HepG2 (cell line): ENCODE measurements at regions not wholly inside any gene's neighbourhood (a gene's known extent, or its start where the extent isn't known, plus 50 kb on each side); places are given as distances from the start of the nearest gene placed in this dataset.

Experiments used
- ATAC-seq: fragments of 200-7000 bp; cut with Tn5 transposase; 3 replicates; pipeline ENCODE4 v1.9.1; 2020; ENCODE audit warnings: mild to moderate bottlenecking, moderate library complexity
- BruUV-seq: library from RNA; stranded (reverse); fragments of 400-500 nt; replicated peaks from 2 replicates; lab custom pipeline; 2021; lab: Mats Ljungman, UMichigan
- CTCF ChIA-PET: fragments of 300-600 bp; formaldehyde crosslinking; extraction: SDS; loops from one replicate; lab custom pipeline; 2021; ENCODE audit warnings: low total read pairs, inconsistent platforms, low intra/inter-chr PET ratio; lab: Yijun Ruan, JAX
- POLR2A ChIA-PET: fragments of 350-600 bp; sonication (Branson Sonifier 250); formaldehyde crosslinking; loops from one replicate; lab custom pipeline; 2020; ENCODE audit warnings: antibody characterized with exemption, inconsistent platforms; lab: Yijun Ruan, JAX
- DNase-seq: peaks from one replicate; pipeline ENCODE4 v3.0.0-alpha.2; 2015; ENCODE audit warnings: low spot score
- FAIRE-seq: peaks from 3 replicates; lab custom pipeline; 2011; peaks lifted over from hg19 to GRCh38; lab: Jason Lieb, UNC
- H2AFZ ChIP-seq: one replicate; pipeline ENCODE4 v1.6.1; 2011; ENCODE audit warnings: low read length, inconsistent platforms
- H3K27ac ChIP-seq: fragments of 300-600 bp; 3 replicates; pipeline ENCODE4 v1.8.0; 2011; ENCODE audit warnings: mixed run types, mild to moderate bottlenecking, mixed read lengths, low read length, inconsistent platforms; ENCODE audit not compliant: insufficient read depth; ENCODE audit errors: extremely low read length
- H3K27me3 ChIP-seq, 2 experiments: fragments of 200-600 bp in 1 of 2; 2 replicates in 1 of 2; 3 replicates in 1 of 2; pipeline versions ENCODE4 v1.6.0 to v1.8.0; 2011; ENCODE audit warnings: low read length in 2 of 2, mild to moderate bottlenecking in 2 of 2, moderate library complexity in 2 of 2, inconsistent platforms in 1 of 2; ENCODE audit not compliant: insufficient read depth in 2 of 2, control insufficient read depth in 1 of 2
- H3K36me3 ChIP-seq, 2 experiments: fragments of 200-600 bp in 1 of 2; replicated peaks in 1 of 2; 2 replicates in 1 of 2; 3 replicates in 1 of 2; pipeline versions ENCODE4 v1.5.1 to v1.8.0; 2011; ENCODE audit warnings: low read length in 2 of 2, inconsistent platforms in 1 of 2; ENCODE audit not compliant: insufficient read depth in 2 of 2, control insufficient read depth in 1 of 2
- H3K4me1 ChIP-seq: 2 replicates; pipeline ENCODE4 v1.5.1; 2012; ENCODE audit warnings: low read length, inconsistent platforms; ENCODE audit not compliant: insufficient read depth
- H3K4me2 ChIP-seq: 2 replicates; pipeline ENCODE4 v1.6.0; 2011; ENCODE audit warnings: low read depth, low read length, inconsistent platforms
- H3K4me3 ChIP-seq, 3 experiments: fragments of 200-600 bp in 1 of 3; sonication (generic), shearing (Covaris generic) in 1 of 3; replicated peaks in 1 of 3; 2 replicates each; pipeline ENCODE4 v1.5.1; 2011 to 2016; ENCODE audit warnings: low read length in 3 of 3, inconsistent platforms in 2 of 3, low read depth in 2 of 3, mild to moderate bottlenecking in 2 of 3, control low read depth in 1 of 3, mixed read lengths in 1 of 3; ENCODE audit not compliant: insufficient read depth in 1 of 3
- H3K79me2 ChIP-seq: one replicate; pipeline ENCODE4 v1.6.1; 2011; ENCODE audit warnings: low read length, inconsistent platforms; ENCODE audit not compliant: insufficient read depth
- H3K9ac ChIP-seq: 2 replicates; pipeline ENCODE4 v1.6.0; 2011; ENCODE audit warnings: mild to moderate bottlenecking, low read depth, low read length, inconsistent platforms; ENCODE audit not compliant: insufficient read depth
- H3K9me3 ChIP-seq: 2 replicates; pipeline ENCODE4 v1.5.1; 2012; ENCODE audit warnings: mild to moderate bottlenecking, low read length
- H4K20me1 ChIP-seq: 2 replicates; pipeline ENCODE4 v1.6.0; 2011; ENCODE audit warnings: inconsistent platforms, mild to moderate bottlenecking, low read length, moderate library complexity; ENCODE audit not compliant: insufficient read depth
- DR1 ChIP-seq: sonication (generic); formaldehyde crosslinking; IDR thresholded peaks from 2 replicates; pipeline ENCODE4 v1.8.0; 2021; ENCODE audit warnings: mild to moderate bottlenecking, missing genetic modification reagents, inconsistent platforms
- ETV6 ChIP-seq: sonication (generic); formaldehyde crosslinking; conservative IDR thresholded peaks from 2 replicates; pipeline ENCODE4 v1.4.0; 2020; ENCODE audit warnings: missing genetic modification reagents
- NFKBIZ ChIP-seq: IDR thresholded peaks from 2 replicates; pipeline ENCODE4 v1.6.1; 2018; ENCODE audit warnings: missing genetic modification reagents, missing compliant biosample characterization
- RNF219 ChIP-seq: sonication (generic); formaldehyde crosslinking; IDR thresholded peaks from 2 replicates; pipeline ENCODE4 v1.5.0; 2020; ENCODE audit warnings: mild to moderate bottlenecking, missing genetic modification reagents
- SNAPC2 ChIP-seq: sonication (generic); formaldehyde crosslinking; IDR thresholded peaks from 2 replicates; pipeline ENCODE4 v1.8.1; 2022; ENCODE audit warnings: mild to moderate bottlenecking, missing genetic modification reagents
- THYN1 ChIP-seq: sonication (generic); formaldehyde crosslinking; IDR thresholded peaks from 2 replicates; pipeline ENCODE4 v1.8.1; 2023; ENCODE audit warnings: low read depth, mild to moderate bottlenecking, moderate library complexity, missing genetic modification reagents, borderline replicate concordance
- ZBTB7B ChIP-seq: sonication (generic); formaldehyde crosslinking; IDR thresholded peaks from 2 replicates; pipeline ENCODE4 v1.4.0; 2020; ENCODE audit warnings: missing genetic modification reagents
- ZMYM3 ChIP-seq: sonication (generic); formaldehyde crosslinking; IDR thresholded peaks from 2 replicates; pipeline ENCODE4 v1.5.1; 2020; ENCODE audit warnings: mild to moderate bottlenecking, missing genetic modification reagents
- ZNF333 ChIP-seq: sonication (generic); formaldehyde crosslinking; IDR thresholded peaks from 2 replicates; pipeline ENCODE4 v1.4.0; 2020; ENCODE audit warnings: mild to moderate bottlenecking, missing genetic modification reagents, borderline replicate concordance
- ZNF350 ChIP-seq: sonication (generic); formaldehyde crosslinking; IDR thresholded peaks from 2 replicates; pipeline ENCODE4 v1.4.0; 2020; ENCODE audit warnings: mild to moderate bottlenecking, low read depth, missing genetic modification reagents, borderline replicate concordance
- ZNF883 ChIP-seq: sonication (generic); formaldehyde crosslinking; IDR thresholded peaks from 2 replicates; pipeline ENCODE4 v1.5.1; 2020; ENCODE audit warnings: mild to moderate bottlenecking, missing genetic modification reagents; ENCODE audit errors: not compliant biosample characterization
- ZSCAN9 ChIP-seq: IDR thresholded peaks from 2 replicates; pipeline ENCODE4 v1.6.1; 2016; ENCODE audit warnings: borderline replicate concordance
- in situ Hi-C: cut with HindIII; loops from 2 replicates; pipeline ENCODE4 v1.10.0; 2017; ENCODE audit warnings: low pct_unique_long_range_greater_than_20kb; ENCODE audit not compliant: extremely low pct_ligation_motif_present
- intact Hi-C: fragments of 100-400 bp; cut with micrococcal nuclease; formaldehyde crosslinking; loops from one replicate; pipeline ENCODE4 v1.10.0; 2022; ENCODE audit not compliant: unreplicated experiment
- TF ChIP-seq, protein P1 (sequence below): sonication (generic); formaldehyde crosslinking; IDR thresholded peaks from 2 replicates; pipeline ENCODE4 v1.9.0; 2021; ENCODE audit warnings: mild to moderate bottlenecking, missing genetic modification reagents
- TF ChIP-seq, protein P2 (sequence below): sonication (generic); formaldehyde crosslinking; IDR thresholded peaks from 2 replicates; pipeline ENCODE4 v1.5.0; 2020; ENCODE audit warnings: missing genetic modification reagents
- TF ChIP-seq, protein P3 (sequence below): sonication (generic); formaldehyde crosslinking; IDR thresholded peaks from 2 replicates; pipeline ENCODE4 v1.4.0; 2020; ENCODE audit warnings: missing genetic modification reagents

- Histone ChIP-seq H3K4me1 (no peaks in the 10 kb centered on the region), H2AFZ (no peak overlapping the region), H3K79me2 (no peaks in the 10 kb centered on the region), H4K20me1 (no peaks in the 10 kb centered on the region), H3K27me3 (no peaks in the 10 kb centered on the region), H3K36me3 (no peaks in the 10 kb centered on the region), H3K9ac (no peak overlapping the region), H3K27ac (no peak overlapping the region), H3K4me3 (no peak overlapping the region), H3K4me2 (no peak overlapping the region), H3K9me3 (peaks cover 96% of the 10 kb centered on the region)
- POLR2A ChIA-PET = no interaction called here
- DNase-seq (no peak), ATAC-seq (no peak), FAIRE-seq (no peak)
- no TSS peak for BruUV-seq
- CTCF ChIA-PET = no interaction called here
- intact Hi-C loops = no loop called here
- in situ Hi-C loops = no loop called here
- no peak for TF ChIP-seq ZMYM3 (CRISPR knock-in tag)
- no peak for TF ChIP-seq RNF219
- no peak for TF ChIP-seq ZNF333 (CRISPR knock-in tag)
- no peak for TF ChIP-seq ETV6 (CRISPR knock-in tag)
- no peak for TF ChIP-seq ZSCAN9 (CRISPR knock-in tag)
- no peak for TF ChIP-seq DR1 (CRISPR knock-in tag)
- TF ChIP-seq, protein P1, sequence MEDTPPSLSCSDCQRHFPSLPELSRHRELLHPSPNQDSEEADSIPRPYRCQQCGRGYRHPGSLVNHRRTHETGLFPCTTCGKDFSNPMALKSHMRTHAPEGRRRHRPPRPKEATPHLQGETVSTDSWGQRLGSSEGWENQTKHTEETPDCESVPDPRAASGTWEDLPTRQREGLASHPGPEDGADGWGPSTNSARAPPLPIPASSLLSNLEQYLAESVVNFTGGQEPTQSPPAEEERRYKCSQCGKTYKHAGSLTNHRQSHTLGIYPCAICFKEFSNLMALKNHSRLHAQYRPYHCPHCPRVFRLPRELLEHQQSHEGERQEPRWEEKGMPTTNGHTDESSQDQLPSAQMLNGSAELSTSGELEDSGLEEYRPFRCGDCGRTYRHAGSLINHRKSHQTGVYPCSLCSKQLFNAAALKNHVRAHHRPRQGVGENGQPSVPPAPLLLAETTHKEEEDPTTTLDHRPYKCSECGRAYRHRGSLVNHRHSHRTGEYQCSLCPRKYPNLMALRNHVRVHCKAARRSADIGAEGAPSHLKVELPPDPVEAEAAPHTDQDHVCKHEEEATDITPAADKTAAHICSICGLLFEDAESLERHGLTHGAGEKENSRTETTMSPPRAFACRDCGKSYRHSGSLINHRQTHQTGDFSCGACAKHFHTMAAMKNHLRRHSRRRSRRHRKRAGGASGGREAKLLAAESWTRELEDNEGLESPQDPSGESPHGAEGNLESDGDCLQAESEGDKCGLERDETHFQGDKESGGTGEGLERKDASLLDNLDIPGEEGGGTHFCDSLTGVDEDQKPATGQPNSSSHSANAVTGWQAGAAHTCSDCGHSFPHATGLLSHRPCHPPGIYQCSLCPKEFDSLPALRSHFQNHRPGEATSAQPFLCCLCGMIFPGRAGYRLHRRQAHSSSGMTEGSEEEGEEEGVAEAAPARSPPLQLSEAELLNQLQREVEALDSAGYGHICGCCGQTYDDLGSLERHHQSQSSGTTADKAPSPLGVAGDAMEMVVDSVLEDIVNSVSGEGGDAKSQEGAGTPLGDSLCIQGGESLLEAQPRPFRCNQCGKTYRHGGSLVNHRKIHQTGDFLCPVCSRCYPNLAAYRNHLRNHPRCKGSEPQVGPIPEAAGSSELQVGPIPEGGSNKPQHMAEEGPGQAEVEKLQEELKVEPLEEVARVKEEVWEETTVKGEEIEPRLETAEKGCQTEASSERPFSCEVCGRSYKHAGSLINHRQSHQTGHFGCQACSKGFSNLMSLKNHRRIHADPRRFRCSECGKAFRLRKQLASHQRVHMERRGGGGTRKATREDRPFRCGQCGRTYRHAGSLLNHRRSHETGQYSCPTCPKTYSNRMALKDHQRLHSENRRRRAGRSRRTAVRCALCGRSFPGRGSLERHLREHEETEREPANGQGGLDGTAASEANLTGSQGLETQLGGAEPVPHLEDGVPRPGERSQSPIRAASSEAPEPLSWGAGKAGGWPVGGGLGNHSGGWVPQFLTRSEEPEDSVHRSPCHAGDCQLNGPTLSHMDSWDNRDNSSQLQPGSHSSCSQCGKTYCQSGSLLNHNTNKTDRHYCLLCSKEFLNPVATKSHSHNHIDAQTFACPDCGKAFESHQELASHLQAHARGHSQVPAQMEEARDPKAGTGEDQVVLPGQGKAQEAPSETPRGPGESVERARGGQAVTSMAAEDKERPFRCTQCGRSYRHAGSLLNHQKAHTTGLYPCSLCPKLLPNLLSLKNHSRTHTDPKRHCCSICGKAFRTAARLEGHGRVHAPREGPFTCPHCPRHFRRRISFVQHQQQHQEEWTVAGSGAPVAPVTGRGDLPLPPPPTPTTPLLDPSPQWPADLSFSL (CRISPR knock-in tag) = no peak
- TF ChIP-seq, protein P2, sequence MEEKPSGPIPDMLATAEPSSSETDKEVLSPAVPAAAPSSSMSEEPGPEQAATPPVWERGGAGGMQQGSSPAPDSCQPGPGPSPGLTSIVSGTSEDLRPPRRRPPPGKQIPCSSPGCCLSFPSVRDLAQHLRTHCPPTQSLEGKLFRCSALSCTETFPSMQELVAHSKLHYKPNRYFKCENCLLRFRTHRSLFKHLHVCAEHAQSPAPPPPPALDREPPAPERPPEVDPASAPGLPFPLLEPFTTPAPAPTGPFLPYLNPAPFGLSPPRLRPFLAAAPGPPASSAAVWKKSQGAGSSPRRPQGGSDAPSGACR (CRISPR knock-in tag) = no peak
- TF ChIP-seq ZBTB7B (CRISPR knock-in tag) = no peak
- TF ChIP-seq ZNF350 (CRISPR knock-in tag) = no peak
- TF ChIP-seq SNAPC2 (CRISPR knock-in tag) = no peak
- TF ChIP-seq NFKBIZ (CRISPR knock-in tag) = no peak
- TF ChIP-seq THYN1 (CRISPR knock-in tag) = no peak
- TF ChIP-seq, protein P3, sequence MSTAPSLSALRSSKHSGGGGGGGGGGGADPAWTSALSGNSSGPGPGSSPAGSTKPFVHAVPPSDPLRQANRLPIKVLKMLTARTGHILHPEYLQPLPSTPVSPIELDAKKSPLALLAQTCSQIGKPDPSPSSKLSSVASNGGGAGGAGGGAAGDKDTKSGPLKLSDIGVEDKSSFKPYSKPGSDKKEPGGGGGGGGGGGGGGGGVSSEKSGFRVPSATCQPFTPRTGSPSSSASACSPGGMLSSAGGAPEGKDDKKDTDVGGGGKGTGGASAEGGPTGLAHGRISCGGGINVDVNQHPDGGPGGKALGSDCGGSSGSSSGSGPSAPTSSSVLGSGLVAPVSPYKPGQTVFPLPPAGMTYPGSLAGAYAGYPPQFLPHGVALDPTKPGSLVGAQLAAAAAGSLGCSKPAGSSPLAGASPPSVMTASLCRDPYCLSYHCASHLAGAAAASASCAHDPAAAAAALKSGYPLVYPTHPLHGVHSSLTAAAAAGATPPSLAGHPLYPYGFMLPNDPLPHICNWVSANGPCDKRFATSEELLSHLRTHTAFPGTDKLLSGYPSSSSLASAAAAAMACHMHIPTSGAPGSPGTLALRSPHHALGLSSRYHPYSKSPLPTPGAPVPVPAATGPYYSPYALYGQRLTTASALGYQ (CRISPR knock-in tag) = no peak
- no peak for TF ChIP-seq ZNF883
Observed at GRCh38 chr1:68799096-68799495, 302.2 kb upstream of the DEPDC1 start.
